Activated CD4-positive, alpha-beta memory T cell treated with anti-CD3 and anti-CD28 coated beads for 36 hours (primary cell): ENCODE measurements at regions not wholly inside any gene's neighbourhood (a gene's known extent, or its start where the extent isn't known, plus 50 kb on each side); places are given as distances from the start of the nearest gene placed in this dataset.

Experiments
- CTCF ChIA-PET: fragments of 350-600 bp; sonication (Branson Sonifier 250); formaldehyde crosslinking; loops from one replicate; lab custom pipeline; 2021; ENCODE audit warnings: antibody characterized with exemption, inconsistent platforms; lab: Charles Lee
- POLR2A ChIA-PET: fragments of 350-600 bp; sonication (Branson Sonifier 250); formaldehyde crosslinking; loops from one replicate; lab custom pipeline; 2021; ENCODE audit warnings: antibody characterized with exemption; lab: Charles Lee
- DNase-seq: peaks from one replicate; pipeline ENCODE4 v3.0.0-alpha.2; 2020
- H3K27ac Mint-ChIP-seq: one replicate; pipeline ENCODE4 v1.8.0; 2021; ENCODE audit warnings: mixed read lengths
- H3K27me3 Mint-ChIP-seq: one replicate; pipeline ENCODE4 v1.8.0; 2021; ENCODE audit warnings: mixed read lengths
- H3K36me3 Mint-ChIP-seq: one replicate; pipeline ENCODE4 v1.8.0; 2021; ENCODE audit warnings: mixed read lengths
- H3K4me1 Mint-ChIP-seq: one replicate; pipeline ENCODE4 v1.8.0; 2021; ENCODE audit warnings: low read depth, mixed read lengths
- H3K4me3 Mint-ChIP-seq: one replicate; pipeline ENCODE4 v1.8.0; 2021; ENCODE audit warnings: mild to moderate bottlenecking, mixed read lengths
- H3K9me3 Mint-ChIP-seq: one replicate; pipeline ENCODE4 v1.8.0; 2021; ENCODE audit warnings: mixed read lengths
- intact Hi-C: fragments of 100-400 bp; cut with micrococcal nuclease; formaldehyde crosslinking; loops from one replicate; pipeline ENCODE4 v1.15.1; 2023

DNA sequence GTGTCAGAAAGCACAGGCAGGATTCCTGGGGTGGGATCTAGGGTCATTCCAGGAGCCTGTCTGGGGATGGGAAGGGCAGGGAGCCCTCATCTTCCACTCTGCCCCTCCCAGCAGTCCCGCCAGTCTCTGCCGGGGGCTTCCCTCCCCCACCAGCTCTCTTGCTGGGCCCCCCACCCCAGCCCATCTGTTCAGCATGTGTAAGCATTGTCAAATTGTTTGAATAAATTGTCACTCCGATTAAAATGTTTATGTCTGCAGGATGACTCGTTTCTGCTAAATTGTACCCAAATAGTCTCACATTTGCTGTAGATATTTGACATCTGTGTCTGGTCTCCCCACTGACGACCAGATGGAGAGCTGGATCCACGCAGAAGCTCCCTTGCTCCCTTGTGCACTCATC is 257.6 kb downstream of the ANKRD60 start:
- Mint-ChIP-seq H3K4me1 (no peaks in the 10 kb centered on the region), H3K27ac (no peak overlapping the region), H3K9me3 (no peaks in the 10 kb centered on the region), H3K27me3 (no peaks in the 10 kb centered on the region), H3K4me3 (no peak overlapping the region), H3K36me3 (no peaks in the 10 kb centered on the region)
- no peak for DNase-seq
- intact Hi-C loops = no loop called here
- POLR2A ChIA-PET = no interaction called here
- CTCF ChIA-PET = interaction anchor here (1.2 kb wide), 1 partner anchor 14 kb away, joined by 4 read pairs; no protein-coding TSS in a partner anchor

DNA sequence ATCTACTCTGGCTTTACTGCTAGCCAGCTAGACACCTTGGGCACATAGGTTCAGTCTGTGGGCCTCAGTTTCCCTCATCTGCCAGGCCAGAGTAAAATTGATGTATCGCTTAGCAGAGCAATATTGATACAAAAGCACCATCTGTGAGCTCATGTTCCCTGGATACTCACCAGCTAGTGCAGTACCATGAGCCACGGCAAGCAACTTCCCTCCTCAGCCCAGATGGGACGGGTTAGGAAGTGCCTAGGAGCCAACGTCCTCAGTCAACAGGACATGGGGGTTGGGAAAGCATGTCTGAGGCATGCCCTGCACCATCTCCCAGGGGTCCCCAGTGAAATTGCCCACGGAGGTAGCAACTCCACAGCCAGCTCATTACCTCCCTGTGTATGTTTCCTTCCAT is 258.3 kb downstream of the ANKRD60 start:
- CTCF ChIA-PET = interaction anchor here (1.2 kb wide), 1 partner anchor 14 kb away, joined by 4 read pairs; no protein-coding TSS in a partner anchor
- H3K27me3 Mint-ChIP-seq = no peaks in the 10 kb centered on the region
- no peaks in the 10 kb centered on the region for H3K9me3 Mint-ChIP-seq
- H3K4me1 Mint-ChIP-seq = no peaks in the 10 kb centered on the region
- H3K27ac Mint-ChIP-seq = no peak overlapping the region
- no peaks in the 10 kb centered on the region for H3K36me3 Mint-ChIP-seq
- intact Hi-C loops = no loop called here
- no peak overlapping the region for H3K4me3 Mint-ChIP-seq
- POLR2A ChIA-PET = no interaction called here
- DNase-seq = no peak

DNA sequence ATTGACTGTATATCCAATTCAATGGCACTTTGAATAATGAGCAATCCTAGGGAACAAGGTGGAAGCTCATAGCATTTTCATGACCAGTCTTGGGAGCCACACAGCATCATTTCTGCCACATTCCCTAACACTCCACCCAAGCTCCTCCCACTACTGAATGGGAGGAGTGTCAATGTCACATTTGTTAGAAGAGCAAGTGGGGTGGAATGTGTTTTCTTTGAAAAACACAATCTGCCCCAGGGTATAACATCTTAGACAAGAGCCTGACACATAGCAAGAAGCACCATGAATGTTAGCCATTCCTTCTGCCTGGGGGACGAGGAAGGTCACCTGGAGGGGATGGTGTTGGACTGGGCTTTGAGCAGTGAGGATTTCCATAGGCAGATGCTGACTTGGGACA is 258.3 kb upstream of the PMEPA1 start:
- Mint-ChIP-seq H3K27me3 (peaks cover 3% of the 10 kb centered on the region), H3K4me3 (no peak overlapping the region), H3K4me1 (no peaks in the 10 kb centered on the region), H3K36me3 (no peaks in the 10 kb centered on the region), H3K9me3 (no peaks in the 10 kb centered on the region), H3K27ac (no peak overlapping the region)
- ChIA-PET POLR2A (no interaction called here), CTCF (no interaction called here)
- intact Hi-C loops = no loop called here
- no peak for DNase-seq

DNA sequence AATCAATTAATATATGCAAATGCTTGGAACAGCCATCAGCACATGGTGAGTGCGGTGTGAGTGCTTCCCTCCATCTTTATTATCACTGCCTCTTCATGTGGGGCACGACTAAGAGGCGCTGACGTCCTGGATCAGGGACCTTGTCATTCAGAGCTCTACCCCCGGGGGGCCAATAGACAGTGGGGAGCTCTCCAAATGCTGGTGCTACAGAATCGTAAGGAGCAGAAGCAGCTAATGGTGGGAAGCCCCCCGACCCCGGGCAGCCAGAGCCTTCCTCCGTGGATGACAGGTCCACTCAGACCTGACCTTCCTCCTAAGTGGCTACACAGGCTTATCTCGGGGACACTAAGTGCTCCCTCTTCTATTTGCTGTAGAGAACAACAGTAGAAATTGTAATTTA is 257.5 kb upstream of the PMEPA1 start:
- no peaks in the 10 kb centered on the region for H3K9me3 Mint-ChIP-seq
- POLR2A ChIA-PET = no interaction called here
- no peaks in the 10 kb centered on the region for H3K36me3 Mint-ChIP-seq
- intact Hi-C loops = no loop called here
- H3K27ac Mint-ChIP-seq = no peak overlapping the region
- peaks cover 3% of the 10 kb centered on the region for H3K27me3 Mint-ChIP-seq
- H3K4me3 Mint-ChIP-seq = no peak overlapping the region
- DNase-seq = no peak
- CTCF ChIA-PET = no interaction called here
- no peaks in the 10 kb centered on the region for H3K4me1 Mint-ChIP-seq

GRCh38 chr20:57966620-57967019 is 256.8 kb upstream of the PMEPA1 start:
- intact Hi-C loops = no loop called here
- ChIA-PET POLR2A (no interaction called here), CTCF (no interaction called here)
- no peak for DNase-seq
- H3K4me3 Mint-ChIP-seq = no peak overlapping the region
- no peaks in the 10 kb centered on the region for H3K4me1 Mint-ChIP-seq
- peaks cover 3% of the 10 kb centered on the region for H3K27me3 Mint-ChIP-seq
- no peak overlapping the region for H3K27ac Mint-ChIP-seq
- H3K9me3 Mint-ChIP-seq = no peaks in the 10 kb centered on the region
- H3K36me3 Mint-ChIP-seq = no peaks in the 10 kb centered on the region

DNA sequence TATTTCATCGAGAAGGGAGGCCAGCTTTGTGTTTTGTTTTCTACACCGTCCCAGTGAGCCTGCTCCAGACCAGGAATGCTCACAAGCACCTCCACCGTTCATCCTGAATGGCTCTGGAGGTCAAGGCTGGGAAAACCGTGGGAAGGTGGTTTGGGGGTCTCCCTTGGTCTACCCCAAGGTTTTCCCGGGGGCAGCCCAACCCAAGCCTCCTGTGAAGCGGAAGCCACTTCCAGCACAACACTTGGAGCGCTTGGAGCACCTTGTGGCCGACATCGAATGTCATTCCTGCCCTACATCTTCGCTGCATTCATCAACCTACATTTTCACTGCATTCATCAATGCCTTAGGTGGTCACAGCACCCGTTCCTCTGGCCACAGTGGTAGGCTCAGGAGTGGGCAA is 255.6 kb upstream of the PMEPA1 start:
- H3K4me1 Mint-ChIP-seq = no peaks in the 10 kb centered on the region
- POLR2A ChIA-PET = no interaction called here
- intact Hi-C loops = no loop called here
- no peak for DNase-seq
- no peaks in the 10 kb centered on the region for H3K9me3 Mint-ChIP-seq
- H3K27ac Mint-ChIP-seq = no peak overlapping the region
- H3K4me3 Mint-ChIP-seq = no peak overlapping the region
- H3K36me3 Mint-ChIP-seq = no peaks in the 10 kb centered on the region
- CTCF ChIA-PET = no interaction called here
- peaks cover 3% of the 10 kb centered on the region for H3K27me3 Mint-ChIP-seq

DNA sequence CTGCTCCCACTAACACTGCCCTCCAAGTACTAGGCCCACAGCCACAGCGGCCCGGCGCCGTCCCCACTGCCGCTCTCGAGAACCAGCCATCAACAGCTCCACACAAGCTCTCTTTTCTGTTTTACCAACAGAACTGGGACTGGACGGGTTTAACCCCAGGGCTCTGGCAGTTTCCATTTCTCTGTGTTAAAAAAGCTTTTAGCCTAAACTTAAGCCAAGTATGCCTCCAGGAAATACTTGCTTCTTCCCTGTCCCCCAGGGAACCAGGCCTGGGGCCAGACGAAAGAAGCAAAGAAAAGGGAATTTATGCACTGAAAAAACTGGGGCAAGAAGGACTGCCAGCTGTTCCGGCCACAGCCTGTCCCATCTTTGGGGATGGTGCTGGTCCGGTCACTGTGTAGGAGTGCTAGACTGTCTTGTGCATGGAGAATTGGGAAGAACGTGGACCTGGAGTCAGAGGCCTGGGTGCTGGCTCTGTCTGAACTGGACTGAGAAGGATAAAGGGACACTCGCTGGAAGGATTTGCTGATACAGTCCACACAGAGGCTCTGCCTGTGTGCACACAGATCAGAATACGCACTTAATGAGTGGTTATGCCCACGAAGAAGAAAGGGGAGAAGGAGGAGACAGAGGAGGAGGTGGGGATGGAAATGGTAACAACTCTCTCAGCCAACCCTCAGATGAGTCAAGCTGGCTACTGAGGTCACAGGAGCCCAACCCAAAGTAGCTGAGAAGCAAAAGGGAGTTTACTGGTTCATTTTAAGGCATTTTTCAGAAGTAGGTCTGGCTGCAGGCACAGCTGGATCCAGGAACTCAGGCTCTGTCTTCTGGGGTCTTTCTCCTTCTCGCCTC is 254.4 kb upstream of the PMEPA1 start:
- Mint-ChIP-seq H3K27ac (no peak overlapping the region), H3K4me1 (no peaks in the 10 kb centered on the region), H3K4me3 (no peak overlapping the region), H3K27me3 (peaks cover 3% of the 10 kb centered on the region), H3K9me3 (no peaks in the 10 kb centered on the region), H3K36me3 (no peaks in the 10 kb centered on the region)
- no peak for DNase-seq
- CTCF ChIA-PET = no interaction called here
- POLR2A ChIA-PET = no interaction called here
- intact Hi-C loops = no loop called here

- no peak overlapping the region for H3K27ac Mint-ChIP-seq
Observed at GRCh38 chr20:57960803-57961575, 251.2 kb upstream of the PMEPA1 start.

GRCh38 chr20:57959589-57959988 is 249.8 kb upstream of the PMEPA1 start:
- Mint-ChIP-seq H3K27ac (no peak overlapping the region), H3K9me3 (no peaks in the 10 kb centered on the region), H3K27me3 (peaks cover 4% of the 10 kb centered on the region), H3K4me1 (no peaks in the 10 kb centered on the region), H3K4me3 (no peak overlapping the region), H3K36me3 (no peaks in the 10 kb centered on the region)
- CTCF ChIA-PET = no interaction called here
- POLR2A ChIA-PET = no interaction called here
- intact Hi-C loops = no loop called here
- no peak for DNase-seq

More at GRCh38 chr20:57960803-57961575, 251.2 kb upstream of the PMEPA1 start:
- Mint-ChIP-seq H3K4me3 (no peak overlapping the region), H3K9me3 (no peaks in the 10 kb centered on the region), H3K4me1 (no peaks in the 10 kb centered on the region), H3K27me3 (peaks cover 3% of the 10 kb centered on the region), H3K36me3 (no peaks in the 10 kb centered on the region)
- no peak for DNase-seq
- intact Hi-C loops = no loop called here
- ChIA-PET POLR2A (no interaction called here), CTCF (no interaction called here)

GRCh38 chr20:57959018-57959417 is 249.2 kb upstream of the PMEPA1 start:
- no peaks in the 10 kb centered on the region for H3K36me3 Mint-ChIP-seq
- intact Hi-C loops = no loop called here
- peaks cover 1% of the 10 kb centered on the region for H3K27me3 Mint-ChIP-seq
- no peaks in the 10 kb centered on the region for H3K9me3 Mint-ChIP-seq
- no peak for DNase-seq
- no peaks in the 10 kb centered on the region for H3K4me1 Mint-ChIP-seq
- H3K27ac Mint-ChIP-seq = no peak overlapping the region
- no peak overlapping the region for H3K4me3 Mint-ChIP-seq
- POLR2A ChIA-PET = no interaction called here
- CTCF ChIA-PET = no interaction called here

GRCh38 chr20:57958050-57958420 is 248.2 kb upstream of the PMEPA1 start:
- DNase-seq = no peak
- Mint-ChIP-seq H3K27ac (no peak overlapping the region), H3K4me3 (no peak overlapping the region), H3K9me3 (no peaks in the 10 kb centered on the region), H3K36me3 (no peaks in the 10 kb centered on the region), H3K4me1 (no peaks in the 10 kb centered on the region), H3K27me3 (peaks cover 1% of the 10 kb centered on the region)
- POLR2A ChIA-PET = no interaction called here
- CTCF ChIA-PET = no interaction called here
- intact Hi-C loops = no loop called here

- Mint-ChIP-seq H3K36me3 (no peaks in the 10 kb centered on the region), H3K4me1 (no peaks in the 10 kb centered on the region), H3K9me3 (no peaks in the 10 kb centered on the region), H3K27me3 (peaks cover 1% of the 10 kb centered on the region), H3K27ac (no peak overlapping the region), H3K4me3 (no peak overlapping the region)
- ChIA-PET POLR2A (no interaction called here), CTCF (interaction anchor here (1.5 kb wide), 1 partner anchor 363 kb away, joined by 4 read pairs; no protein-coding TSS in a partner anchor)
- DNase-seq = no peak
- intact Hi-C loops = no loop called here
Observed at GRCh38 chr20:57957411-57958049, 247.7 kb upstream of the PMEPA1 start.
